HG03342 (cell line): ENCODE measurements at regions not wholly inside any gene's neighbourhood (a gene's known extent, or its start where the extent isn't known, plus 50 kb on each side); places are given as distances from the start of the nearest gene placed in this dataset.
A peak's percentile ranks its signal among the peaks of the same experiment; 100 is the strongest.
"Not testable (repeated sequence)": the region's sequence is repeated elsewhere in the genome, so short reads cannot be mapped to it uniquely, and the experiment has no call there.

Experiments
- ATAC-seq: cut with Tn5 transposase; IDR thresholded peaks from one replicate; pipeline ENCODE4 v1.9.1; 2021; ENCODE audit warnings: mild to moderate bottlenecking, moderate library complexity; ENCODE audit not compliant: unreplicated experiment

DNA sequence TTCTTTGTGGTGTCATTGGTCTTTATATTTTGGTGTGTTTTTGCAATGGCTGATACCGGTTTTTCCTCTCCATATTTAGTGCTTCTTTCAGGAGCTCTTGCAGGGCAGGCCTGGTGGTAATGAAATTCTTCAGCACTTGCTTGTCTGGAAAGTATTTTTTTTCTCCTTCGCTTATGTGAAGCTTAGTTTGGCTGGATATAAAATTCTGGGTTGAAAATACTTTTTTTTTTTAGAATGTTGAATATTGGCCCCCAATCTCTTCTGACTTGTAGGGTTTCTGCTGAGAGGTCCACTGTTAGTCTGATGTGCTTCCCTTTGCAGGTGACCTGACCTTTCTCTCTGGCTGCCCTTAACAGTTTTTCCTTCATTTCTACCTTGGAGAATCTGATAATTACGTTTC is 82.7 kb downstream of the XCL2 start:
- ATAC-seq, result not testable (repeated sequence)

DNA sequence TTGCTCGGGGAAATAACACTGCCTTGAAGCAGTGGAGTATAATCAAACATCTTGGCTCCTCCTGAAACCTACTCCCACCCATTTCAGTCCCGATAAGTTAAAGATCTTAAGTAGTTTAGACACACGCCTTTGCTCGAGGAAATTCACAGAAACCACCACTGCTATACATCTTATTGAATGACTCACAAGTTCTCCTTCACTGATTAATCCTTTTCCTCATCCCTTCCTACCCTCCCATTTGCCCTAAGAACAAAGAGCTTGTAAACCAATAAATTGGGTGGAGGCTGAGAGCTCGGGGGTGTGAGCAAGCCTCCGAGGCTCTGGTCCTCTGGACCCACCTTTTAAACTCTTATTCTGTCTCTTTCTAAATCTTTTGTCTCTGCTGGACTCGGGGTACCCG is 86.5 kb downstream of the XCL2 start:
- ATAC-seq, result not testable (repeated sequence)

DNA sequence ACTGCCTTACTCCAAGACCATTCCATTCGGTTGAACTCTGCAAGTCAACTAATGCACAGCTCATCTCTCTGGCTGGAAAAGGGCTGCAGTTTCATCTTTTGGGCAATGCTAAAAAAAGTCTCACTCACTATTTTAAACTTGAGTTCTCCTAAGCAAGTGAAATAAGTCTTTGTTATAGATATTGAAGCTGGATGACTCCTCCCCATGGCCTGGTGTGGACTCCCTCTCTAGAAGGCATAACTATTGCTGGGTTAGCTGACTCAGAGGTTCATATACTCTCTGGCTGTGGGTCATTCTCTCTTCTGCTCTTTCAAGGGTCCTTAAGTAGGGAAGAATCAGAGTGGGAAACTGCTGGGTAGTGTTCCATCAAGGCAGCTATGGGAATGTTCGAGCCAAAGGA is 88.0 kb downstream of the XCL2 start:
- ATAC-seq, result no peak

DNA sequence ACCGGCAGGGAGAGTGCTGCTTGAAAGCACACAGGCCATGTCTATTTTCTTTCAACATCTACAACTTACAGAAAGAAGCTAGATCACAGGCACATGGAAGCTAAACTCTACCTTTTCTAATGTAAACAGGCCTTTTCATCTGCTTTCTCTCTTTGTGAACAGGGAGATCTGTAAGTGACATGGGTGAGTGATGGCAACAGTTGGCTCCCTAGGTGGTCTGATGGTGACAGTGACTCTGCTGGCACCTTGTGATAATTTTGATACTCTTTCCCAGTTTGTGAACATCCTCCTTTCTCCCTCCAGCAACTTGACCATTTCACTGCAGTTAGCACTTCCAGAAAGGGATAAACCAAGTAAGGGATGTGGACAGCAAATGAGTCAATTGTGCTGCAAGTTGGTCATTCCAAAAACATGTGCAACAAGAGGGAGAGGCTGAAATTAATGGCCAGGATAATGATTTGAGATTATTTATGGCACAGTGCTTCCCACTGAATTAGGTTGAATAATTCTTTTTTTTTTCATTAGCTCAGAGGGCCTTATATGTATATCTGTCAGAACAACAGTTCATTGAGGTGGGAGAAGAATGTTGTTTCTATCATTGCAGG is 89.5 kb downstream of the XCL2 start:
- no peak for ATAC-seq

DNA sequence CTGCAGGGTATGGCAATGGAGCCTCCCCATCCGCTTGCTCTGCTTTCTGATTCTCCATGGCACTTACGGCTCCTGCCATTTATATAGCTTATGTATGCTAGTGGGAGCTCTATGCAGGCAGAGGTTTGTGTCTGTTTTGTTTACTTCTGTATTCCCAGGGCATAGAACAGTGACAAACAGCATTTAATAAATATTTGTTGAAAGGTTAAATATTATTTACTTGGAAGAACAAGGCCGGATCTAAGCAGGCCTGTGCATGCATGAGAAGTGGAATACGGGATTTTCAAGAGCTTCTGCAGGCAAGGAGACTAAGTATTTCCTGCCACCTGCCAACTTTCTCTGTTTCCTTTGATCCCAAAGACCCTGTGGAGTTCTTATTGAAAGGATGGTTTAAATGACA is 90.7 kb downstream of the XCL2 start:
- no peak for ATAC-seq

DNA sequence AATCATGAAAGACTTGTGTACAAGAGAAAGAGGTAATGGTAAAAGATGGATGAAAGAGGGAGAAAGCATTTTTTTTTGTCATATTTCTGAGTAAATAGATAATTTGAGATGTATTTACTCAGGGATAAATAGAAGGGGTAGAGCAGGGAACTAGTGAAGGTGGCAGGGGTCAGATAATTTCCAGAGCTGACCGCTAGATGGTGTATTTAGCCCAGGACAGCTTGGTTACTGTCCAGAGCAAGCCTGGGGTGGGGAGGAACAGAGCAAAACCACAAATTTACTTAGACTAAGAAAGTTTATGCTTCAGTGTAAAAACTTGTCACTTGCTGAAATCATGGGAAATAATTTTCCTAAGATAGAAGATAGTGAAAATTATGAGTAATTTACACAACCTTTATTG is 91.5 kb downstream of the XCL2 start:
- ATAC-seq, result no peak

DNA sequence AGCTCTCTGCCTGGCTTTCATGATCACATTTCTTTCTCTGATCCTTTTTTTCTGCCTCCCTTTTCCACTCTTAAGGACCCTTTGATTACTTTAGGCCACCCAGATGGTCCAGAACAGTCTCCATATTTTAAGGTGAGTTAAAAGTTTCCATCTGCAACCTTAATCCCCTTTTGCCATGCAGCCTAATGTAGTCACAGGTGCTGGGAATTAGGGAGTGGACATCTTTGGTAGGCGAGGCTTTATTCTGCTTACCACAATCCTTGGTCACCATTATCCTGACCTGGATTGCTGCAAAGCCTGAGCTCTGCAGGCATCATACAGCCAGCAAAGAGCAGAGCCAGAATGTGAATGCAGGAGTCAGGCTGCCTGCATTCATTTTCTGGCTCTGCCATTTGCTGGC is 95.9 kb downstream of the XCL2 start:
- ATAC-seq, result no peak

DNA sequence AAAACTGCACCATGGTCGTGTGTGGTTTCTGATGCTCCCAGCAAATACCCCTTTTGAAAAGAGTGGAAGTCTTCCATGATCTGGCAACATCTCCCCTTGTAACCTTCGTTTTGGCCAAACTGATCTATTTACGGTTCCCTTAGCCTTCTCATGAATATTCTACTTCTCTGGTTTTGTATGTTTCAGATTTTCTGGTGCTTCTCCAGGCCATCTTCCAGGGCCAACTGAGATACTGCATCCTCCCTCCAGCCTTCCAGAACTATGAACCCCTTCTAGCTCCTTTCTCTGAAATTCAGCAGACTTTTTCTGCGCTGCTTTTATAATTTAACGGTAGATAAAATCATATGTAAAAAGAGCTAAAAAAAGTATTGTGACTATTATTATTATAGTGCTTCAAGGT is 97.7 kb downstream of the XCL2 start:
- no peak for ATAC-seq

DNA sequence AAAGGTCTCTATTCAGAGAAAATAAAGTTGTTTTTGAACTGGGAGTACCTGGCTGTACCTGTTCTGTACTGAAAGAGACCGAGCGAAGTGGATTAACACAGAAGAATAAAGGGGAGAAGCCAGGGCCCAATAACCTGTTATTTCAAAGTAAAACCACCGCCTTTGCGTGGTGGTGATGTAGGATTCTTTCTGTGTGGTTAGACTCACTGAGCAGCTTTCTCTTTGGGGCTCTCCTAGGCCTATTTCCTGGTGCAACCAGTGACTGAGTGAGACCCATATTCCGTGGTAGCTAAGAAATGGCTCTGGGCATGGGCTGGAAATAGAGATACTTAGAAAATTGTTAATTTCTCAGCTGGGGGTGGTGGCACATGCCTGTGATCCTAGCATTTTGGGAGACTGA is 99.9 kb downstream of the XCL2 start:
- no peak for ATAC-seq

DNA sequence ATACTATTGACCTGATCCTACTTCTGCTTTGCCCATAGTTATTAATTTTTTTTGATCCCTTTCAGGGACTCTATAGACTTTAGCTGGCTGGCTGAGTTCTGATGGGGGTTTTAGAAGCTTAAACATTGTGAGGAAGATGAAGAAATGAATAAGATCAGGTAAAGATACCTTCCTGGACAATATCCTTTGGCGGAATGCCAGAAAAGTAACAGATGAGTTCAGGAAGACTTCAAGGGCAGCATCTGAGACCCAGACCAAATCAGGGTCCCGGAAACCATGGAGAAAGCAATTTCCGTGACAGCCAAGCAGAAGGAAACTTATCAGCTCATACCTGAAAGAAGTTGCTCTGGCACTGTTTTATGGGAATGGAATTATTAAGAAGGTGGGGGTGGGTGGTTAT is 100.4 kb downstream of the XCL2 start:
- no peak for ATAC-seq

DNA sequence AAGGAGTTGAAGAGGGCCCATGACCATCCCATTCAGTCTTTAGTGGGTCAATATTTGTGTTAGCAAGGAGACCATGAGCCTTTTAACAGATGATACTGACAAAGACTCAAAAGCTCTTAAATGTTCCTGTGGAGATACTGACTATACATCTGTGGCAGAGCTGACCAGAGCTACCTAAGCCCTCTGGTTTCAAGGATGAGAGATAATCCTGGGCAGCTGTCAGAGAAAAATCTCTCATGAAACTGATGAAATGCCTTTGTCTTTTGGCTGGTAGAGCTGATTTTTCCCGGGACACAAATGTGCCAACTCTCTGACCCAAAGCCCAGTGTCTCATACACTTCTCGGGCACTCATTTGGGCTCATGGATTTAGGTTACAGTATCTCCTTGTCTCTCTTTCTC is 100.9 kb downstream of the XCL2 start:
- no peak for ATAC-seq

DNA sequence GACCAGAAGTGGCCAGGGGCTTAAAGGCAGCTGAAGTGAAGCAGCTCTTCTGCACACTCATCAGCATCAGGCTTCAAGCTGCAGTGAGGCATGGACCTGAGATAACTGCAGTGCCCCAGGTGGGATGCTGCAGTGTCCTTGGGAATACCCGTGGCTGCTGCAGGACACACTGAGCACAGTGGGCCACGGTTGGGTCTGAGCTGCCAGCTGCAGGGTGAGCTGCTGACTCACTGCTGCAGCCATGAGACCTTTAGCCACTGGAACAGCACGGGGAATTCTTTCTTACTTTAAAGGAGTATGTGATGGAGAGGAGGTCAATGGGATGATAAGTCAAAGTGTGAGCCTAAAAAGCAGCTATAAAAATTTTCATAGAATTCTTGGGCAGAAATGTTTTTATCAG is 102.1 kb downstream of the XCL2 start:
- ATAC-seq, result no peak

DNA sequence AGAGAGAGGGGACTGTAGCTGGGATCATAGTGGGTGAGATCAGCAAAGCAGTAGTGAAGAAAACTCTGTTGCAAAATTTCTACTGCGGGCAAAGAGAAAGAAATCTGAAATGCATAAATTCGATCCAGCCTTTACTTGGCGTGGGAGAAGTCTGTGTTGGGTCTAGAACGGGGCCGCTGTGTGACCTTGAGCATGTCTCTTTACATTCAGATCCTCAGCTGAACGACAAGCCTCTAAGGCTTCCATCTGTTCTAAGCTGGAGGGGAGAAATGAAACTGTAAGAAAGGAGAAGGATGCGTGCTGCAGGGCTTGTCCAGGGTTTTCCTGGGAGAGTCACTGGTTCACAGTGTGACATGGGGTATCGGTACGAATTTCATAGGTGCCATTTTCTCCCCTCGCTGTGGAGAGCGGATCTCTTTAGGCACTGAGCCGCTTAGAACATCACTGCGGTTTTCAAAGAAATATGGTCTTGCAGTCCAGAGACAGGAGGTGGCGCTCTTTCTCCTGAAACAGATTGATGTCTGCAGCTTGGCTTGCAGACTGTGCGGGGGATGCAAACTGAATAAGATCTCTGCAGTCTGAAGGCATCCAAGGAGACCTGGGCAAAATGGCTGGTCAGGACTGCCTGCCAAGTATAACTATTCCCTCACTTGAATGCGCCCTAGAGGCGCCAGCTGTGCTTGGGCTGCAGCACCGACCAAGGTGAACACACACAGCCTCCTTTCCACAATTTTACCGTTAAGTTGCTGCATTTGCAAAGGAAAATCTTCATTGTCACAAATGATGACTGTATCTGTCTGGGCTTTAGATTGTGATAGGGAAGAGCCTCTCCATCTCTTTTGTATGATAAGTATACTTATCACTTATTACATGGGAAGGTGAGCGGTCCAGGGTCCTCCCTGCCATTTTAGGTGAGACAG is 104.1 kb downstream of the XCL2 start:
- ATAC-seq, result peak; percentile 79

DNA sequence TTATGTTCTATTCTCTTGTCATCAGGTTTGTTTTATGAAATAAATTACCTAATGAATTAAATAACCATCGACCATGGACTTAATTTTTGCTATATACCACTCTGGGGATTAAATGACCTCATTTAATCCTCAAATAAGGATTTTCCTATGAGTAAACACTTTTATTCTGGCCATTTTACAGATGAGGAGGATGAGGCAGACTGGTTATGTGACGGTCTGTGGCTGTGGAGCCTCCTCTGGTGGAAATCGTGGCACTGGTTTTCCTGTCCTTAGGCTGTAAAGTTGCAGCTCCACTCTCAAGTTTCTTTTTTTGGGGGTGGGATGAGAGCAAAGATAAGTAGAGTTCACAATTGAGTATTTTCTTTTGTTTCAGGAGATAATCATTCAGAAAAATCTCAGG is 105.2 kb downstream of the XCL2 start:
- ATAC-seq, result no peak

DNA sequence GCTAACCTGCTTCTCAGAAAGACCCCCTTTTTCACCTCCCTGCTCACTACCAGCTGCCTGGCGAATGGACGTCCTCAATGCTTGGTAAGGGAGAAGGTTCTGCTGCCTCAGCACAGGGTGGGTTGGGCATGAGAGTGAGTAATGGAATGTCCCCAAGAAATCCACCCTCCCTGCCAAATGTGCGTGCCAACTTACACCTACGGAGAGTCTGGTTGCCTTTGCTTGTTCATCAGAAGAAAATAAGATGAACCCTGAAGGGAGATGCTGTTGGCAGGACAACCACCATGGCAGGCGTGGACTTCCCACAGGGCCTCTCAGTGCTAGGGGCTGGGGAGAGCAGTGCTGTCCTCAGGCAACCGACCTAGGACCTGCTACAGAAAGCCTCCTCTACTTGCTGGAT is 106.0 kb downstream of the XCL2 start:
- ATAC-seq, result no peak

DNA sequence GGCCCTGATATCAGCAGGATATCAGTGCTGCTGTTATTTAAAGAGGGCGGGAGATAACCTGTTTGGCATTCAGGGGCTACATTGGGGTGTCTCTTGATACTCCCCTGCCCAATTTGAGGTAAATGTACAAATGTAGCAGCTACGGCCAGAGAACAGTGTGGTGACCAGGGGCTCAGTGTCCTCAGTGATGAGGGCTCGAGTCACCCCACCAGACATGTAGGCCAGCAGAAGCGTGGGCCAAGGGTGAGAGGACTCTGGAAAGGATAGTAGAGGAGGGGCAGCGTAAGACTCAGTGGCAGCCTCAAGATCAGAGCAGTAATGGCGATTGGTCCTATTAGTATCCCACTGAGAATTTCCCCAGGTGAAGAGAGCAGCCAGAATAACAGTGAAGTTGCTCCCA is 108.4 kb downstream of the XCL2 start:
- no peak for ATAC-seq

DNA sequence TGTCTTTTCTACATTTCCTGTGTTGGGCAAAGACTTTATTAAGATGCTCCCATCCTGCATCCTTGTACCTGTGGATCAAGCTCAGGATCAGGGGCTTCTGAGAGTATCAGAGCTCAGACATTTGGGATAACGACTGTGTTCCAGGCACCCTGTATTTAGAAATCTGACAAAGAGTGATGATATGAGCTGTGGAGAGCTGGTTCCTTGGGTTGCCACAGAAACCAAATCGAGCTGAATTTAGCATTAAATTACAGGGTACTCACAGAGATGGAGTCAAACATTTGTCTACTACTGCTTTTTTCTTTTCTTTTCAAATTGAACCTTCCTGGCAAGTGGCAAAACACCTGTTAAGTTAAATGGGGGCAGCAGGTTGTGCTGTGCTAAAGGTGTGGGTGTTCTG is 110.6 kb downstream of the XCL2 start:
- no peak for ATAC-seq

DNA sequence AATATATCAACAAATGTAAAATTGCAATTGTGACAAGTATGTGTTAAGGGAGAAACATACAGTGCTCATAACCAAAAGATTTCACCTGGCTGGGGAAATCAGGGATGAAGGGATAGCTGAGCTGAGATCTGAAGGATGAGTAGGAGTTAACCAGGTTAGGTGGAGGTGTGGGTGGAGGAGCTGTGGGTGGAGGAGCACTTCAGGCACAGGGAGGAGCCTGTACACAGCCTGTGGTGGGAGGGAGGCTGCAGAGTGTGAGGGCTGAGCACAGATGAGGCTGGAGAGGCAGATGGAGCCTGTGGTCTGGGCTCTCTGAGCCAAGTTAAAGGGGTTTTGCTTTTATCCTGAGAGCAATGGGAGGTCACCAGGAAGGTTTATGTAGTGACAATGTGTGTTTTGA is 111.9 kb downstream of the XCL2 start:
- ATAC-seq, result no peak

DNA sequence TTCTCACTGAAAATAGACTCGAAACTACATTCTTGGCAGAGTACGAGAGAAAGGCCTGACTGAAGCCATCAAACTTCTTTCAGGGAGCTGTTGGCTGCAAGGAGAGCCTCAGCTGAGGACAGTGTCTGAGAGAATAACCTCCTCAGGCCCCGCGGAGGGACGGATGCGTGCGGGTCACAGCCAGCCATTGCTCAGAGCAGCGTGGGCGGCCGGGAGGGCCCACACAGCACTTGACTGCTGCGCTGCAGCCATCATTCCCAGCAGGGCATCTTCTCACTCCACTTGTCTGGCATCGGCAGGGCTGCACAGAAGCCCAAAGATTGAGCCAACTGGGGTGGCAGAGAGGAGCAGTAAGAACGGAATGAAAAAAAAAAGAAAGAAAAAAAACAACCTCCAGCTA is 113.5 kb downstream of the XCL2 start:
- no peak for ATAC-seq

DNA sequence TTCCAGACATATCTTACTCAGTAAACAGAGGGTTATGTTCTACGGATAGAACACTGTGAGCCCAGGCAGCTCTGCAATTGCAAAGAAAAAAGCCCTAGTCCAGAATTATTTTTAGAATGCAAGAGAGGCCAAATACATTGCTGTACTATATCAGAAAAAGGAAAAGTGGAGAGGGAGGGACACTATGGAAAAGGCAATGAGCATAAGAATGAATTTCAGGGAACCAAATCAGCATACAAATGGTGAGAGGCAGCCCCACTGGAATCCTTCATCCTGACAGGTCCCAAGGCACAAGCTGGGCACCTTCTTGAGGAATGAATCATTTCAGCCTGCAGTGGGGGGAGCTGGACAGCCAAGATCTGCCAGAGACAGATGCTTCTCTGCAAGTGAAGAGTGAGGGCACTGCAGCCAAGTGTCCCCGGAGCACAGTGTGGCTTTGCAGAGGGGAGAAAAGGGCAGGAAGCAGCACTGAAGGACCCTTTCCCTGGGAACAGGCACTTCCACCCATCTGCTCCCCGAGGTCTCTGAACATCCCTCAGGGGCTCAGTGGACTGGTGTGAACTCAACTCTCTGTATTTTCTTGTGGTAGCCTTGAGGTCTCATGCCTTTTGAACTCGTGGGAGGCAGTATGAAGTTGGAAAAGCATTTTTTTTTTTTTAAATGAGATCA is 115.6 kb downstream of the XCL2 start:
- ATAC-seq, result no peak

DNA sequence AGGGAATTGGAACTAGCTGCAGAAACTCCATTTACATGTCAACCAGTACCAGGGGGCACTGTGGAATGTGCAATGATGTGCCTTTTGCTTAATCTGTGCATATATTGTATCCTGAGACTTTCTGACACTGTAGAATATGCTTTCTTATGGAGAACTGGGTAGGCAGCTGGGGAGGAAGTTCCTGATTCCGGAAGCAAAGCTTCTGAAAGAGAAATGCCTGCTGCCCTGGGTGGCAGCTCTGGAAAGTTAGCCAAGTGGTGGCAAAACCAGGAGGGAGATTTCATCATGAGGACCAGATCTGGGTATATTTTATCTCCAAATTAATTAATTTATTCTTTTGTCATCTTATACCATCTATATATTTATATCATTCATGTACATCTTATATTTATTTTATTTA is 116.7 kb downstream of the XCL2 start:
- no peak for ATAC-seq

DNA sequence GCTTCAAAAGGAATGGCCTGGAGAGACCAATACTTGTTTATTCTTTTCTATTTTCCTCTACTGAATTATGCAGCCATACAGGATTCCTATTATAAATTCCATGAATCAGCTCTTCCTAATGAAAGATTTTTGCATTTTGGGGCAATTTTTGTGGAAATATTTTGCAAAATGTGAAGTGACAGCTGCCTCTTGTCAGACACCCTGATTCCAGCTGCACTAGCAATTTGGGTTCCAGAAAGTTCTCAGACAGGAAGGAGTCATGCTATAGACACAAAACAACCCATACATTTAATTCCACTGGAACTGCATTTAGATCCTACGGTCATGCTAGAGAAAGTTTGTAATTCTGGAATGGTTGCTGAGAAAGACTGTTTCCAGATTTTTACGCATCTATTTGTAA is 119.5 kb downstream of the XCL2 start:
- no peak for ATAC-seq
